CD4-positive, alpha-beta T cell treated with Interleukin-2 at 100 ng/mL for 4 hours (primary cell): ENCODE measurements at regions not wholly inside any gene's neighbourhood (a gene's known extent, or its start where the extent isn't known, plus 50 kb on each side); places are given as distances from the start of the nearest gene placed in this dataset.

Experiments used
- DNase-seq: peaks from one replicate; pipeline ENCODE4 v3.0.0-alpha.2; 2020; ENCODE audit warnings: low spot score

DNA sequence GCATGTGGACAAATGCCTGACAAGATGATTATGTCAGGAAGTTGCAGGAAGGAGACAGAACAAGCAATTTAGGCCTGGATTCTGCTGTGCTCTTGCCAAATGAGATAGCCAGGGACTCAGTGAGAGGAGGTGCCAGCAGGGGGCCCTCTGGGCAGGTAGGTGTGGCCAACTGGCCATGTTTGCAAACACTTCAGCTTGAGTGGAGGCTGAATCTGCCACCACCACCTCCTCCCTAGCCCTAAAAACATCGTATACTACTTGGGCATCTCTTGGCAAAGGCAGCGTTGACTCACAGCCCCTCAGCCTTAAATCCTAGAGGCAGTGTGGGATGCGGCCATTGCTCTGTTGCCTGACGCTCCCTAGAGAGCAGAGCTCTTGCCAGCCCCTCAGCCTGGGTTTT lies 95.1 kb upstream of the PLET1 start:
- no peak for DNase-seq

DNA sequence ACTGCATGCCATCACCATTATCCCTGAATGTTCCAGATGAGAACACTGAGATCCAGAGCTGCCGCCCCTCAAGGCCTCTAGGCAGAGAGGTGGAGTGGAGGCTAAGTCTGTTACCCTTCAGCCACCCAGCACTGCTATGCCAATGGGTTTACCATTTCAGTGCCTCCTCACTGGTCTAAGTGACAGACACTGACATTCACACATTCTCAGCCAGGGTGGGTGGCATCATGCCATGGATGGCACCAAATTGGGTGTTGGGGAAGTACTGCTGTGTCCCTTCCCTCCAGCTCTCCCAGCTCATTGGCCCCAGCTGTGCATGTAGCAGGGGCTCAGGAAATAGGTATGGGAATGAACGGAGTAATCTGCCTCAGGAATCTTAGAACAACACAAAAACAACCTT lies 96.8 kb upstream of the PLET1 start:
- DNase-seq = no peak

DNA sequence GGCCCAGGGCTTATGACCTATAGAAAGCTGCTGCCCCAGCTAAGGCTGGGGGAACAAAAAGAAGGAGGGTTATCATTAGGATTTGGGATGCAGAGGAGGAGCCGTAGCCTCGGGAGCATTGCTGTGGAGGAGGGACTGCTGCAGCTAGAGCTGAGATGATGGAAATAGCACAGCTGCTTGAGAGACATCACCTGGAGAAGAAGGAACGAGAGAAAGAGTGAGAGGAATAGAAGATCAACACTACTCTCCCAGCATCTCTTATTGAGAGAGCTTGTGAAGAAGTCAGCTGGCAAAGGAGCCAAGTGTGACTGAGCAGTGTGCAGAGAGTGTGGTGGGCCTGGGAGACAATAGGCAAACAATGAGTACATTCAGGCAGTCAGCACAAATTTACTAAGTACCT lies 100.7 kb upstream of the PLET1 start:
- no peak for DNase-seq

DNA sequence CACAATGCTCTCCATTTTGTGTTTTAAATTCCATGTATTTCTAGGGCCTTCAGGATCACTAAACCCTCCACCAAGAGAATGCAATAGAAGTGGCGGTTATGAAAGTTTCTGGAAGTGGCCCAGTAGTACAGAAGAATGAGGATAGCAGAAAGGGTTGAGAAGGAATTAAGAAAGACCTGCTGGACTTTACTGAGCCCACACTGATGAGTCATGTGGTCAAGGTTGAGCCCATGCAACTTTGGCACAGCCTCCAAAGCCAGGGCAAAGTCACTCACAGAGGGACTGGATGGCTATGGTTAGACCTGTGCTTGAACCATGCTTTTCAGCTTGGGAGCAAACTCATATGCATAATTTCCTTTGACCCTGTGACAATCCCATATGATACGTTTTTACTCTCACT lies 102.9 kb upstream of the PLET1 start:
- no peak for DNase-seq

DNA sequence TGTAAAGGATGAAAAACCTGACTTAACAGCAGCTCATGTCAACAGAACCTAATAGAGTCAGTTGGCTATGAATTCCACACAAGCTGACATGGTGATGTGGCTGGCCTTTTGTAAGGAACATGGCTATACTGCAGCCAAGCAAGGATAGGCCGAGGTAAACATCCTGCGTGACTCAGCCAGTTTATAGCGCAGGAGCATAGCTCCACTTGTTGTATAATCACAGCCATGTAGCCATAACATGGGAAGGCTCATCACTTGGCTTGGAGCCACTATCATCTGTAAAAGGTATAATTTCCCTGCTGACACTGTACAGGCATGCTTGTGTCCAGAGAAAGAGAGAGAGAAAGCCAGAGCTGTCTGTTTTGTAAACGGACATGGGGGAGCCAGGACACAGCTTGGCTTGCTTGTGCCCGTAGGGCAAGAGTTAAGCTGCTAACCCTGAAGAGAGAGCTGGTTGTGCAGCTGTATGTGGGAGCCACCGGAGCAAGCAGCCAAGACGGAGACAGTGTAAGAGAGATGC lies 104.4 kb upstream of the PLET1 start:
- DNase-seq = no peak

DNA sequence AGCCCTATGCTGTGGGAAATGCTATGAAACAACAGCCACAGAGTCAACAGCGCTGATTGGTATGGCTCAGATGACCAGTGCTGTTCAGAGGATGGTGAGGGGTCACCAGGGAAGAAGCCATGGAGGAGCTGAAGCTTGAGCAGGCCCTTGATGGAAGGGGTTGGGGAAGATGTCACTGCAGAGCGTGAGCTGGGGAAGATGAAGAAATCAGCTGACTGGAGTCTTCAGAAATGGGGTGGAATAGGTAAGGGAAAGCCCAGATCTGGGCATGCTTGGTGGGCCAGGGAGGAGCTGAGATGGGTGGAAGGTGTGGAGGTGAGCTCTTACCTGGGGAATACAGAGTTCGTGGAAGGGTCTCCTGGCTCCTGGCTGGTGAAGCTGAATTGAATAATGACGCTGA lies 105.4 kb upstream of the PLET1 start:
- DNase-seq = no peak

DNA sequence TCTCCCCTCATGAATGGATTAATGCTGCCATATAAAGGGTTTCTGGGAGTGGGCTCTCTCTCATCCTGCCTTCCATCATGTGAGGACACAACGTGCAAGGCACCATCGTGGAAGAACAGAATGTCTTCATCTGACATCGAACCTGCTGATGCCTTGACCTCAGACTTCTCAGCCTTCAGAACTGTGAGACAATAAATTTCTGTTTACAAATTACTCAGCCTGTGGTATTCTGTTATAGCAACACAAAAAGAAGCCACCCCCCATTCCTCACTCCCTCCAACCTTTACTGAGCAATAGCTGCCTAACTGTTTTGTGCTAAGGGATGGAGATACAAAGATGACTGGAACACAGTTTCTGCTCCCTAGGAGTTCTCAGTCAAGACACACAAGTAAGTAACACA lies 106.1 kb upstream of the PLET1 start:
- no peak for DNase-seq

DNA sequence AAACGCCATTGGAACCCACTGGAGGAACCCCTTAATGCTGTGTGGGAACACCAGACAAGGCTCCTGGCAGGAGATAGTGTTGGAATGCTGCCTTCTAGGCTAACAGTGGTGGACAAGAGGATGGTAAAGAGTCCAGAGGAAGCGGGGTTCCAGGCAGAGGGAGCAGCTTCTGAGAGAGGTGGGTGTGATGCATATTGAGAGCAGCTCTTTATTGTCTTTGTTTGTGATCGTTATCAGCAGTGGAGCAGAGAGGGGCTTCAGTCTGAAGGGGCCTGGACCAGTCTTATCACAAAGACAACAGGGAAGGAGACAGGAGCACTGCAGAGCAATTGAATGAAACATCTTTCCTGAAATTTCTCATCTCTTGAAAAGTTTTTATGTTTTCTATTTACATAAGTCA lies 106.8 kb upstream of the PLET1 start:
- DNase-seq = no peak

DNA sequence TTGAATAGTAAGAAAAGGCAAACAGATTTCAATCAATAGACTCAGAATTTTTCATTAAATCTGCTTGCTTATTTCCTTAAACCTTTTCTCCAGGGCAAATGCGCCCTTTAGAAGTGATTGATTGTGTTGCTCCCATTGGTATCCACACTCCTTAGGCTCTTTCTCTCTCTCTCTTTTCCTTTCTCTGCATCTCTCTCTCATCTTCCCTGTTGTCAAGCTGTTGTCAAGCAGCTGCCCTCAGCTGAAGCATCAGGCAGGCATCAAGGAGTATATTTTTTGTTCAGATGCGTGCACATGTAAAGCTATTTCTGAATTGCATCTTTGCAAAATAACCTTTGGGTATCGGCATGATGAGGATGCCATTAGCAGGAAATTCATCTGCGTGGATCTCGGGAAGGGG lies 107.2 kb upstream of the PLET1 start:
- DNase-seq = no peak

DNA sequence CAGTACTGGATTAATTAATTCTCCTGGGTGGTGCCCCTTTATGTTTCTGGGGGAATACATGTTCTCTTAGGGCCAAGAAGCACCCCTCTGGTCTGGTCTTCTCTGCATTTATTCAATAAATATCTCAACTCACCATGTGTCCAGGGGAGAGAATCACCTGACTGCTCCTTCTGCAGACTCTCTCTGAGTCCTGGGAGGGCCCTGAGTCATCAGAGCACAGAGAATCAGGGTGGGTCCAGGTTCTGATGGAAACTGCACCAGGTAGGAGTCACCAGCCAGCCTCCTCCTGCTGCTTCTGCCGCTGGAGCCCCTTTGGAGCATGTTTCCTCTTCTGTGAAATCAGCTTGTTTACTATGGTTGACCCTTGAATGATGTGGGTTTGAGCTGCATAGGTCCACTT lies 107.7 kb upstream of the PLET1 start:
- no peak for DNase-seq

DNA sequence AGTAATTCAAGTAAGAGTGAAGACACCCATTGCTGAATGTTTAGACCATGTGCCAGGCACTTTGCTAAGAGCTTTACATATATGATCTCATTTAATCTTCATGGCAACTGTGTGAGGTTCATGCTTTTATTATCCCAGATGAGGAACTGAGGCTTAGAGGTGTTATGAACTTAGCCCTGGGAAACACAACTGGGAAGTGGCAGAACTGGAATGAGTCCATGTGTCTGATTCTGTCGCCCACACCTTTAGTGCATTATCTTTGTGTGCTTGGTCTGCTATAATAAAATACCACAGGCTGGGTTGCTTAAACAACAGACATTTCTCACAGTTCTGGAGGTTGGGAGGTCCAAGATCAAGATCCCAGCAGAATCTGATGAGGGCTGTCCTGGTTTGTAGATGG lies 108.7 kb upstream of the PLET1 start:
- no peak for DNase-seq

DNA sequence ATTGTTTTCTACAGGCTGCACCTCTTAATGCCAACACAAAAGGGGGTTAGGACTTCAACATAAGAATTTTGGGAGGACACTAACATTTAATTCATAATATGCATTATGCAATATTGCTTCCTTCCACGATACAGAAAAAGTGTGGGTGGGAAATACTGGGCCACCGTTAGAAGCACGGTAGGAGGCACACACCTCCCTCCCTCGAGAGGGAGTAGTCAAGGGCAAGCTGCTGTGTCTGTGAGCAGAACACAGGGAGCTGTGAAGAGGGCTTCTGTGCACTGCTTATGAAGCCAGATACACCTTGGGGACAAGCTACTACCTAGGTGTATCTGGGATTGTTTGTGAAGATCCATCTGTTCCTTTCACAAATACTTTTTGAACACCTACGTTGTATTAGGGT lies 109.3 kb upstream of the PLET1 start:
- no peak for DNase-seq

DNA sequence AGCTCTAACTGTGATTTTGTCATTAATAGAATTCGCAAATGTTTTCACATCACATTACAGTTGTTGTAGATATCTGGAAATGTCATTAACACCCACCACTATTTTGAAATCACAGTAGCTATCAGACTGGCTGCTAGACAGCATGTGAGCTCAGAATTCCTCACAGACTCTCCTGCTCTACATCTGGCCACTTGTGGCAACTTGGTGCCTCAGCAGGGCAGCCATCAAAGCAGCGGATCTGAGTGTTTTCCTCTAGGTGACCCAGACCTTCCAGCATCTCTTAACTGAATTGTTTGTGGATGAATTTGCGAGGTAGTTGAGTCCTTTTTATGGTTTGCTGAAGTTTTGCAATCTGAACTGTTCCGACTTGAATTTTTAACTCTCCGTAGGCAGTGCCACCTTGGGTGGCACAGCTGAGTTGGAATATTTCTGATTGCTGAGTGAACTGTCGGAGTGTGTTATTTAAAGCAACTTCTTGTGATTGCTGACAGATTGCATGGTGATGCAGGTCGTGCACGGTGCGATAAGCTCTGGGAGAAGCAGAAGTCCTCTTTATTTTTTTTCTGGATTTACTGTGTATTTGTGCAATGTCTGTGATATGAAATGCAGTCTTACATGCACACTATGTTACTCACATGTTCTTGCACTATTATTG lies 114.0 kb upstream of the PLET1 start:
- no peak for DNase-seq

DNA sequence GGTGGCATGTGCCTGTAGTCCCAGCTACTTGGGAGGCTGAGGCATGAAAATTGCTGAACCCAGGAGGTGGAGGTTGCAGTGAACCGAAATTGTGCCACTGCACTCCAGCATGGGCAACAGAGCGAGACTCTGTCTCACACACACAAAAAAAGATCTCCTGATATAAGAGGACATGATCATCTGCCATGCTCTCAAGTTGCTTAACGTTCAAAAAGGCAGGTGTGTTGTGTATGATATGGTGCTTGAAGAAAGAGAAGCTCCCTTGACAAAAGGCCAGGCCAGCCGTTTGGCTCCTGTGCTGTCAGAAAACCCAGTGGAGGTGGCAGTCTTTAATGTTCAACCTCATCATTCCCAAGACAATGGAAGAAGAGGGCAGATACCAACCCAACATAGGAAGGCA lies 117.3 kb upstream of the PLET1 start:
- DNase-seq = no peak

DNA sequence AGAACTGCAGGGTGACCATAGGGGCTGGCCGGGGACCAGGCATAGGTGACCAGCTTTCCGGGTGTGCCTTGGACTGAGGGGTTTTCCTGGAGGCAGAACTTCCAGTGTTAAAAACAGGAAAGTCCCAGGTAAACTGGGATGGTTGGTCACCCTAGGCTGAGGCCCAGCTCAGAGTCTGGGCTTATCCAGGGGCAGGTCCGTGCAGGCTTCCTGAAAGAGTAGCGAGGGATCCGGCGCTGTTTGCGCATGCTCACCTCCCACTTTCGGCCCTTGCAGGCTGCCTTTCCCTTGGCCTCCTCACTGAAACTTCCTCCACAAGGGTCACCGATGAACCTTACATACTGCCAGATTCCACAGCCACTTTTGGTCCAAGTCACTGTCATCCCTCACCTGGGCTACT lies 119.8 kb upstream of the PLET1 start:
- DNase-seq = no peak

DNA sequence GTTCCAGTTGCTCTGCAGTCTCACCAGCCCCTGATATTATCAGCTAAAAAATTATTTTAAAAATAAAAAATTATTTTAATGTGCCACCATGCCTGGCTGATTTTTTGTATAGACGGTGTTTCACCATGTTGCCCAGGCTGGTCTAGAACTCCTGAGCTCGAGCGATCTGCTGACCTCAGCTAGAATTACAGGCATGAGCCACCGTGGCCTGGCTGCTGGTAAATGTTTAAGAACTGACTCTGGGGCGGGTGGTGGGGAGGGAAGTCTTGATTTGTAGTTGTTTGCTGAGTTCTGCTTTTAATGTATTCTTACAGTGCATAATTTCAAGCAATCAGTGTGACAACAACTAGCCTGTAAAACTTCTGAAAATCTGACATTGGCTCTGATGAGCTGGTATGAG lies 120.9 kb upstream of the PLET1 start:
- DNase-seq = no peak

DNA sequence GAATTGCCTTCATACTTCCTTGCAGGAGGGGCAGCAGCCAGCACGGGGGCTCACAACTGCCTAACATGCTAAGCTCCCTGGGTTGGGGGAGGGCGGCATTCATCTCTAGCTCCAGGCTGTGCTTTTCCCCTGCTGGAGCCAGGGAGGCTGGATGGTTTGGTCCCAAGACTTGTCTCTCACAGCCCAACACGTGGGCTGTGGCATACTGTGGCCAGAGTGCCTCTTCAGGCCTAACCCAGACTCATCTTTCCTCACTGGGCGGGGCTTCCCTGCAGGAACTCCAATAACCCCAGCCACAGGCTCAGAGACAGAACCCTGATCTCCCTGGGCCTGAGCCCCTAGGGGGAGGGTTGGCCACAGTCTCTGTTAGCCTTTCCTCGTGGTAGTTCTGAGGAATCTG lies 121.9 kb upstream of the PLET1 start:
- no peak for DNase-seq

DNA sequence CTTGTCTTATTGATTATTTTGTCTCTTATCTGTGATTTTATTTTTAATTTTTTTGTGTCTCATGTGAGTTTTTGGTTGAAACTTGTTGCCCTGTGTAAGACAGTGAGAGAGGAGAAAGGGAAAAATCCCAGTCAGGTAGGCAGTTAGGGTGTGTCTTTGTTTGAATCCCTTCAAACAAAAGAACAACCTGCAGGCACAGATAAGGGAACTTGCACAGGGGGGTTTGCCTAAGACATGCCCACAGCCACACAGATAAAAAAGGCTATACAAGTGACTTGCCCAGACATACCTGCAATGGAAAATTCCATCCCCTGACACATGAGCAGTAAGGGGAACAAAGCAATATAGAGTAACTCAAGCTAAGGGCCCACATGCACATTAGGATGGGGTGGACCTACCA lies 127.8 kb upstream of the PLET1 start:
- DNase-seq = no peak

DNA sequence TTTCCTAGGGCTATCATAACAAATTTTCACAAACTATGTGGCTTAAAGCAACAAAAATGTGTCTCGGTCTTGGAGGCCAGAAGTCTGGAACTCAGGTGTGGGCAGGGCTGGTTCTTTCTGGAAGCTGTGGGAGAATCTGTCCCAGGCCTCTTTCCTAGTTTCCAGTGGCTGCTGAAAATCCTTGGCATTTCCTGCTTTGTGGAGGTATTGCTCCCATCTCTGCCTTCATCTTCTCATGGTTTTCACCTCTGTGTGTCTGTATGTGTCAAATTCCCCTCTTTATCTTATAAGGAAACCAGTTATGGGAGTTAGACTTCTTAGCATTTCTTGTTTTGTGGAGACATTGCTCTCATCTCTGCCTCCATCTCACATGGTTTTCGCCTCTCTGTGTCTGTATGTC lies 130.4 kb upstream of the PLET1 start:
- DNase-seq = no peak

DNA sequence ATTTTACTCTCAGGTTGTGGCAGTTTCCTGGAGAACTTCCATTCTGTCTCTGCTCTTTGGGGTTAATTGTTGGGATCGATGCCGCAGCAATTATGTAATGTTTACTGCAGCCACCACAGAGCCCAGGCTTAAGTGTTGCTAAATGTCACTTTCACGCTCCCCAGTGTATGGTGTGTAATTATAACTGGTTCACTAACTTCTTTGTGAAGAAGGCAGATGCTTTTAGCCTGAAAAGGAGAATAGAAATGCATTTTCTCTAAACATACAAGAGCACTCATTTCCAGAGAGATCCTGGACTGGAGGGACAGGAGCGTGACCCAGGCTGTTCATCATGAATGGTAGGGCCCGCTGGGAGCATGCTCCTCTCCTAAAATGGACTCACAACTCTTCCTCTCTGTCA lies 132.2 kb upstream of the PLET1 start:
- no peak for DNase-seq

DNA sequence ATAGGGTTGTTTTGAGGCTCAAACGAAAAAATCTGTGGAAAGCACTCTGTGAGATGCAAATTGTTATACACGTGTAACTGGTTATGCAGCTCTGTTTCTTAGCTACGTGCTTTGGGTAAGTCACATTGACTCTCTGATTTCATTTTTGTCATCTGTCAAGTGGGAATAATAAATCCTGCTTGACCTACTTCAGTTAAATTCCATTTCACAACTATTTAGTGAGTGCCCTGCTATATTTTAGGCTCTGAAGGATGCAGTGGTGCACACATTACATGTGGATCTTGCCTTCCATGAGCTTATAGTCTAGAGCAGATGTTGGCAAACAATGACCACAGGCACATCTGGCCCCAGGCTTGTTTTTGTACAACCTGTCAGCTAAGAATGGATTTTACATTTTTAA lies 133.6 kb upstream of the PLET1 start:
- DNase-seq = no peak

DNA sequence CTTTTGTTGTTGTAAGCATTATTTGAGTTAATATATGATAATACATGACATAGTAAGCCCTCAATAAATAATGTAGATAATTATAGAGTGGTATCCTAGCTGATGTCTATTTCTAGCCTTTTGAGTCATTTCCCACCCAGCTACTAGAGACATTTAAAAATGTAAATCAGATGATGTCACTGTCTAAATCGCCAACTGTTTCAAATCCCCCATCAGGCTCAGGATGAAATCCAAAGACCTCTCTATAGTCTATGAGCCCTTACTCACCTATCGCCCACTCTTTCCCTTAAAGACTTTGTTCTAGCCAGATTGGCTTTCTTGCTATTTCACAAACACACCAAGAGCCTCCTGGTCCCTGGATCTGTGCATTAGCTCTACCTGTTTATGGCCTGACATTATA lies 135.4 kb upstream of the PLET1 start:
- no peak for DNase-seq

DNA sequence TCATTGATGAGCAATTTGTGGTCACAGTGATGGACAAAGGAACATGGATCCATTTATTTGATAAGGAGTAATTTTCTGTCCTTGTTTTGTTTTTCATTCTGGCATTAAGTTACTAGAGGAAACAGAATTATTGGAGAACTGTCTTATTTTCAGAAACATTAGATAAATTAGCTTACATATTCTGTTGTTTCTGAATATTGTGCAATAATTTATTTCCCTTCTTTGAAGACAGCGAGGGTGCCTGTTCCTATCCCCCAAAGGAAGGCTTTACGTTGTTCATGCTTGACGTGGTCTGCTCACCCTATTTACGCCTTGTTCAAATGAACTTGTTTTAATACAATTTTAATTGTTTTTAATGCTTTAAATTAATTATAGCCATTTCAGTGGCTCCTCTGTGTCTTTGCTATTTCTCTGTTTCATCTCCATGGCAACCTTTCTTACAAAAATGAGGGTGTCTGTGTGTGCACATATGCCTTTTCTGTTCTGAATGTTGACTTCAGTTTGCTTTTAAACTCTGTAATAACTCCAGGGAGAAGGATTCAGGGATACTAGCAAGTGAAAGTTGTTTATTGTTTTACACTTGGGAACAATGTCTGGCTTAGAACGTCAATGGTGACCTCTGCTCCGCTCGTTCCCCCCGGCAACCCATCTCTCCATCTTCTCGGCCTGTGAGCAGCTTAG lies 138.3 kb upstream of the PLET1 start:
- DNase-seq = no peak

DNA sequence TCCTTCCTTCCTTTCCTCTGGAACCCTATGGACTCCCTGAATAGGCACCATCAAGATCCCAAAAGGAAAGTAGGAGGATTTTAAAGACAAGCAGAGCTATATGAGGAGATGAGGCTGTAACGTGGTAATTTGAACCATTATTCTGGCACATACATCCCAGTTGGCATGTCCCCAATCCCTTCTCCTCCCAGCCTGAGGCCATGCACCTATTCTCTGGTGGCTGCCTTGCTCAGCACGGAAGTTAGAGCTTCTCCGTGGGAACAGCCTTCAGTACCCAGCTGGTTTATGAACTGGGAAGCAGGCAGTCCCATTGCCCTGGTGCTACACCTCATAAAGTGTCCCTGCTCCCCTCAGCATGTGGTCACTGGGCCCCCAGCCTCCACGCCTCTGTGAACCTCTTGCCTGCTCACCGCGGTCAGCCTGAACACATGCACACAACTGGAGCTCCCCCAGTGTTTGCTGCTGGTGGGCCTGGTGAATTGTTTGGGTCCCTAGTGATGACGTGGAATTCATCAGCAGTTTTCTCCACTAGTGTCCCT lies 139.9 kb upstream of the PLET1 start:
- DNase-seq = no peak
